ENCODE measurements at regions not wholly inside any gene's neighbourhood (a gene's known extent, or its start where the extent isn't known, plus 50 kb on each side); places are given as distances from the start of the nearest gene placed in this dataset.
A peak's percentile ranks its signal among the peaks of the same experiment; 100 is the strongest.
"Not testable (repeated sequence)": the region's sequence is repeated elsewhere in the genome, so short reads cannot be mapped to it uniquely, and the experiment has no call there.

- no peak overlapping the region for H3K4me3 ChIP-seq (ENCODE audit: low read depth, low read length)
- no peak for DNase-seq (ENCODE audit: low read depth)
- no peak for TF ChIP-seq CTCF (IDR thresholded peaks at IDR 0.05; ENCODE audit: insufficient read depth, low read length)
Measured at GRCh38 chr5:62083661-62084060, 222.3 kb upstream of the KIF2A start.

GRCh38 chr5:62084391-62084790 is 221.6 kb upstream of the KIF2A start:
- H3K4me3 ChIP-seq (ENCODE audit: low read depth, low read length), result no peak overlapping the region
- TF ChIP-seq CTCF (IDR thresholded peaks at IDR 0.05; ENCODE audit: insufficient read depth, low read length), result no peak
- DNase-seq (ENCODE audit: low read depth), result no peak

GRCh38 chr5:62090953-62091352 is 215.1 kb upstream of the KIF2A start:
- H3K4me3 ChIP-seq (ENCODE audit: low read depth, low read length), result no peak overlapping the region
- DNase-seq (ENCODE audit: low read depth), result no peak
- no peak for TF ChIP-seq CTCF (IDR thresholded peaks at IDR 0.05; ENCODE audit: insufficient read depth, low read length)

GRCh38 chr5:62093411-62093810 is 212.6 kb upstream of the KIF2A start:
- DNase-seq (ENCODE audit: low read depth), result no peak
- H3K4me3 ChIP-seq (ENCODE audit: low read depth, low read length), result peak overlapping the region; percentile 5
- no peak for TF ChIP-seq CTCF (IDR thresholded peaks at IDR 0.05; ENCODE audit: insufficient read depth, low read length)

GRCh38 chr5:62093976-62094375 is 212.0 kb upstream of the KIF2A start:
- H3K4me3 ChIP-seq (ENCODE audit: low read depth, low read length), result peak overlapping the region; percentile 15
- no peak for TF ChIP-seq CTCF (IDR thresholded peaks at IDR 0.05; ENCODE audit: insufficient read depth, low read length)
- peak; percentile 49 for DNase-seq (ENCODE audit: low read depth)

GRCh38 chr5:62097361-62097760 is 208.6 kb upstream of the KIF2A start:
- H3K4me3 ChIP-seq (ENCODE audit: low read depth, low read length), result no peak overlapping the region
- DNase-seq (ENCODE audit: low read depth), result no peak
- no peak for TF ChIP-seq CTCF (IDR thresholded peaks at IDR 0.05; ENCODE audit: insufficient read depth, low read length)

- no peak for TF ChIP-seq CTCF (IDR thresholded peaks at IDR 0.05; ENCODE audit: insufficient read depth, low read length)
- no peak for DNase-seq (ENCODE audit: low read depth)
- H3K4me3 ChIP-seq (ENCODE audit: low read depth, low read length), result no peak overlapping the region
Measured at GRCh38 chr5:62100201-62100600, 205.8 kb upstream of the KIF2A start.

- not testable (repeated sequence) for DNase-seq (ENCODE audit: low read depth); H3K4me3 ChIP-seq (ENCODE audit: low read depth, low read length)
Measured at GRCh38 chr5:62103863-62104262, 202.1 kb upstream of the KIF2A start.

Data from fibroblast of the aortic adventitia (primary cell).